HEK293T (cell line): ENCODE measurements at regions not wholly inside any gene's neighbourhood (a gene's known extent, or its start where the extent isn't known, plus 50 kb on each side); places are given as distances from the start of the nearest gene placed in this dataset.

Source experiments
- BHLHE40 ChIP-seq: fragments of 450-650 bp; IDR thresholded peaks from 2 replicates; pipeline ENCODE4 v1.6.1; 2016; ENCODE audit warnings: mild to moderate bottlenecking, moderate library complexity, borderline replicate concordance
- FOXK2 ChIP-seq: fragments of 450-650 bp; IDR thresholded peaks from 2 replicates; pipeline ENCODE4 v1.6.1; 2016; ENCODE audit warnings: mild to moderate bottlenecking
- FOXM1 ChIP-seq: fragments of 450-650 bp; IDR thresholded peaks from 2 replicates; pipeline ENCODE4 v1.6.1; 2017; ENCODE audit warnings: mild to moderate bottlenecking, borderline replicate concordance
- PKNOX1 ChIP-seq: fragments of 450-650 bp; IDR thresholded peaks from 2 replicates; pipeline ENCODE4 v1.6.1; 2016
- SP1 ChIP-seq: fragments of 450-650 bp; IDR thresholded peaks from 2 replicates; pipeline ENCODE4 v1.6.1; 2017
- TARDBP ChIP-seq: fragments of 450-650 bp; IDR thresholded peaks from 2 replicates; pipeline ENCODE4 v1.6.1; 2016

- TF ChIP-seq TARDBP (no peak), PKNOX1 (no peak), BHLHE40 (no peak), SP1 (no peak), FOXK2 (no peak), FOXM1 (no peak)
Observed at GRCh38 chr5:56522169-56522568, 289.0 kb upstream of the ANKRD55 start.
